Panc1 (cell line): ENCODE measurements at regions not wholly inside any gene's neighbourhood (a gene's known extent, or its start where the extent isn't known, plus 50 kb on each side); places are given as distances from the start of the nearest gene placed in this dataset.
"Not testable (repeated sequence)": the region's sequence is repeated elsewhere in the genome, so short reads cannot be mapped to it uniquely, and the experiment has no call there.

ENCODE experiments used
- ATAC-seq: fragments of 200-7000 bp; cut with Tn5 transposase; 2 replicates; pipeline ENCODE4 v1.9.1; 2020; ENCODE audit warnings: mild to moderate bottlenecking, moderate library complexity
- BruUV-seq: library from RNA; stranded (reverse); fragments of 400-500 nt; replicated peaks from 2 replicates; lab custom pipeline; 2021; lab: Mats Ljungman, UMichigan
- CTCF ChIA-PET: fragments of 300-600 bp; sonication (Branson Sonifier 250); formaldehyde crosslinking; loops from one replicate; lab custom pipeline; 2022; ENCODE audit warnings: antibody characterized with exemption; lab: Charles Lee
- POLR2A ChIA-PET: fragments of 300-600 bp; sonication (Branson Sonifier 250); formaldehyde crosslinking; loops from one replicate; lab custom pipeline; 2022; ENCODE audit warnings: antibody characterized with exemption; lab: Charles Lee
- DNase-seq: peaks from one replicate; pipeline ENCODE4 v3.0.0-alpha.2; 2010; ENCODE audit warnings: low read depth, low spot score
- H3K27ac ChIP-seq: 2 replicates; pipeline ENCODE4 v1.5.1; 2011; ENCODE audit warnings: mild to moderate bottlenecking, low read length, inconsistent platforms
- H3K27me3 ChIP-seq: fragments of 200-500 bp; sonication (Bioruptor generic); 2 replicates; pipeline ENCODE4 v1.6.0; 2014; ENCODE audit warnings: low read length, inconsistent platforms; ENCODE audit not compliant: control insufficient read depth, insufficient read depth
- H3K36me3 ChIP-seq: fragments of 200-500 bp; sonication (Bioruptor generic); 2 replicates; pipeline ENCODE4 v1.5.1; 2014; ENCODE audit warnings: inconsistent platforms, mild to moderate bottlenecking, low read length, moderate library complexity; ENCODE audit not compliant: control insufficient read depth, insufficient read depth
- H3K4me1 ChIP-seq: 2 replicates; pipeline ENCODE4 v1.5.1; 2011; ENCODE audit warnings: inconsistent platforms, mild to moderate bottlenecking, low read length, moderate library complexity; ENCODE audit not compliant: control insufficient read depth, insufficient read depth
- H3K4me3 ChIP-seq, 2 experiments: 2 replicates each; pipeline ENCODE4 v1.5.1; 2011 to 2012; ENCODE audit warnings: low read depth in 2 of 2, low read length in 2 of 2, mild to moderate bottlenecking in 2 of 2, inconsistent platforms in 1 of 2, moderate library complexity in 1 of 2
- H3K9me3 ChIP-seq: fragments of 200-500 bp; sonication (Bioruptor generic); 2 replicates; pipeline ENCODE4 v1.5.1; 2014; ENCODE audit warnings: low read depth, mild to moderate bottlenecking, inconsistent platforms, low read length, moderate library complexity; ENCODE audit not compliant: control insufficient read depth, insufficient read depth
- CTCF ChIP-seq: fragments of 450-650 bp; IDR thresholded peaks from 2 replicates; pipeline ENCODE4 v1.5.1; 2017; ENCODE audit warnings: mild to moderate bottlenecking
- POLR2AphosphoS5 ChIP-seq: IDR thresholded peaks from 2 replicates; pipeline ENCODE4 v1.6.1; 2012; ENCODE audit warnings: mild to moderate bottlenecking, low read depth, low read length, moderate library complexity
- REST ChIP-seq, 2 experiments: IDR thresholded peaks; 2 replicates each; pipeline ENCODE4 v1.6.1; 2011 to 2012; ENCODE audit warnings: low read depth in 2 of 2, control low read depth in 1 of 2, low read length in 1 of 2, mild to moderate bottlenecking in 1 of 2, moderate library complexity in 1 of 2; ENCODE audit not compliant: insufficient read depth in 1 of 2
- SIN3A ChIP-seq: IDR thresholded peaks from 2 replicates; pipeline ENCODE4 v1.6.1; 2012; ENCODE audit warnings: low read depth, mild to moderate bottlenecking, low read length, moderate library complexity, borderline replicate concordance; ENCODE audit not compliant: insufficient read depth
- TCF7L2 ChIP-seq: IDR thresholded peaks from 2 replicates; pipeline ENCODE4 v1.6.1; 2011; ENCODE audit warnings: mild to moderate bottlenecking, low read depth, low read length, inconsistent platforms
- in situ Hi-C: cut with HindIII; loops from 2 replicates; pipeline ENCODE4 v1.10.0; 2016; ENCODE audit warnings: low sequenced_read_pairs, low pct_unique_long_range_greater_than_20kb
- intact Hi-C: fragments of 100-400 bp; cut with micrococcal nuclease; formaldehyde crosslinking; loops from one replicate; pipeline ENCODE4 v1.10.0; 2022; ENCODE audit not compliant: unreplicated experiment

- BruUV-seq = no TSS peak
- CTCF ChIA-PET = no interaction called here
These were observed 97.3 kb upstream of the RBM19 start for GRCh38 chr12:114063435-114063834.

GRCh38 chr12:114056351-114056750 lies 90.2 kb upstream of the RBM19 start:
- BruUV-seq = not testable (repeated sequence)

More at GRCh38 chr12:114063435-114063834, 97.3 kb upstream of the RBM19 start:
- ATAC-seq (no peak), DNase-seq (no peak)
- Histone ChIP-seq H3K36me3 (no peaks in the 10 kb centered on the region), H3K27ac (no peak overlapping the region), H3K9me3 (no peaks in the 10 kb centered on the region), H3K4me1 (no peaks in the 10 kb centered on the region), H3K27me3 (no peaks in the 10 kb centered on the region), H3K4me3 (no peak overlapping the region)
- in situ Hi-C loops = no loop called here
- intact Hi-C loops = no loop called here
- POLR2A ChIA-PET = no interaction called here
- TF ChIP-seq CTCF (no peak), TCF7L2 (no peak), REST (IDR thresholded peaks at IDR 0.05; ENCODE audit: insufficient read depth in 1 of 2, low read depth in 2 of 2, low read length in 1 of 2) (no peak), POLR2AphosphoS5 (no peak), SIN3A (no peak)

GRCh38 chr12:114054982-114055381 lies 88.9 kb upstream of the RBM19 start:
- H3K27me3 ChIP-seq = no peaks in the 10 kb centered on the region; the same call in 1 of the 2 replicates
- ATAC-seq = no peak
- no peaks in the 10 kb centered on the region for H3K9me3 ChIP-seq
- POLR2A ChIA-PET = no interaction called here
- no peaks in the 10 kb centered on the region for H3K36me3 ChIP-seq
- no peaks in the 10 kb centered on the region for H3K4me1 ChIP-seq
- no peak overlapping the region for H3K4me3 ChIP-seq
- no TSS peak for BruUV-seq
- no peak overlapping the region for H3K27ac ChIP-seq
- intact Hi-C loops (no loop called here), in situ Hi-C loops (no loop called here)
- CTCF ChIA-PET = no interaction called here
- TF ChIP-seq SIN3A = no peak
- TF ChIP-seq POLR2AphosphoS5 = no peak
- no peak for DNase-seq

More at GRCh38 chr12:114056351-114056750, 90.2 kb upstream of the RBM19 start:
- H3K36me3 ChIP-seq, DNase-seq, intact Hi-C loops, CTCF ChIA-PET, H3K9me3 ChIP-seq, H3K27me3 ChIP-seq, ATAC-seq, POLR2A ChIA-PET, H3K27ac ChIP-seq, H3K4me1 ChIP-seq, H3K4me3 ChIP-seq, in situ Hi-C loops: not testable (repeated sequence)
